Cerebellar nuclear complex (tissue), 1 donor: ENCODE measurements at regions not wholly inside any gene's neighbourhood (a gene's known extent, or its start where the extent isn't known, plus 50 kb on each side); places are given as distances from the start of the nearest gene placed in this dataset.
"Not testable (repeated sequence)": the region's sequence is repeated elsewhere in the genome, so short reads cannot be mapped to it uniquely, and the experiment has no call there.

Source experiments
- DNase-seq, 2 experiments: peaks; one replicate each; lab custom pipeline; 2025; lab: John Stamatoyannopoulos, UW

GRCh38 chr16:88164196-88165039, 213.2 kb downstream of the BANP start:
- not testable (repeated sequence) for DNase-seq

GRCh38 chr16:88165040-88165544, 213.9 kb downstream of the BANP start:
- DNase-seq = not testable (repeated sequence)

- not testable (repeated sequence) for DNase-seq
Measured at GRCh38 chr16:88165683-88166082, 214.4 kb downstream of the BANP start.

- not testable (repeated sequence) for DNase-seq
Measured at GRCh38 chr16:88166209-88166773, 215.1 kb downstream of the BANP start.

GRCh38 chr16:88167798-88168556, 214.8 kb upstream of the ZNF469 start:
- not testable (repeated sequence) for DNase-seq

- DNase-seq = not testable (repeated sequence)
Measured at GRCh38 chr16:88168557-88168949, 214.2 kb upstream of the ZNF469 start.

GRCh38 chr16:88169136-88169830, 213.5 kb upstream of the ZNF469 start:
- DNase-seq = not testable (repeated sequence)

- not testable (repeated sequence) for DNase-seq
Measured at GRCh38 chr16:88169831-88170165, 213.0 kb upstream of the ZNF469 start.

- no peak for DNase-seq
Measured at GRCh38 chr16:88170528-88170991, 212.2 kb upstream of the ZNF469 start.

- DNase-seq = not testable (repeated sequence)
Measured at GRCh38 chr16:88171126-88171525, 211.6 kb upstream of the ZNF469 start.

- not testable (repeated sequence) for DNase-seq
Measured at GRCh38 chr16:88176184-88176583, 206.6 kb upstream of the ZNF469 start.

- DNase-seq = not testable (repeated sequence)
Measured at GRCh38 chr16:88176591-88177180, 206.1 kb upstream of the ZNF469 start.

- not testable (repeated sequence) for DNase-seq
Measured at GRCh38 chr16:88178251-88178650, 204.5 kb upstream of the ZNF469 start.

GRCh38 chr16:88178896-88179295, 203.9 kb upstream of the ZNF469 start:
- DNase-seq = not testable (repeated sequence)

- DNase-seq = not testable (repeated sequence)
Measured at GRCh38 chr16:88182967-88183881, 199.5 kb upstream of the ZNF469 start.

GRCh38 chr16:88184053-88184452, 198.7 kb upstream of the ZNF469 start:
- not testable (repeated sequence) for DNase-seq

GRCh38 chr16:88184566-88185355, 198.0 kb upstream of the ZNF469 start:
- DNase-seq = not testable (repeated sequence)

GRCh38 chr16:88185406-88185805, 197.4 kb upstream of the ZNF469 start:
- DNase-seq = not testable (repeated sequence)
